ENCODE measurements at regions not wholly inside any gene's neighbourhood (a gene's known extent, or its start where the extent isn't known, plus 50 kb on each side); places are given as distances from the start of the nearest gene placed in this dataset.

DNA sequence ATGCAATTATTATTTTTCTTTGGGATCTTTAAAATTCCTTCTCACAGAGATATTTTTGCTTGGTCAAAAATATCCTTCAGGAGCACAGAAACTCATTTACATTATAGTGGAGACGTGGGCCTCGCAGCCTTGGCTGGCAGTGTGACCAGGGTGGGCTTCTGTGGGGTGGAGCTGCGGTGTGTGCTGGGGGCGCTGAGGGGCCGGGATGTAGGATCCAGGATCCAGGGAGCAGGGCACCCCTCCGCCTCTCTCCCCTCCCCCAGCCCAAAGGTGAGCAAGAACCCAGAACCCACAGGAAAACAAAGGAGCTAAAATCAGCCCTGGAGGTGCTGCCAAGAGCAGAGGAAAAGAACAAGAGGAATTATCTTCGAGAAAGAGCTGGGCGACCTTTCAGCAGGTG is 79.1 kb upstream of the OLFM1 start:
- no peak for DNase-seq

DNA sequence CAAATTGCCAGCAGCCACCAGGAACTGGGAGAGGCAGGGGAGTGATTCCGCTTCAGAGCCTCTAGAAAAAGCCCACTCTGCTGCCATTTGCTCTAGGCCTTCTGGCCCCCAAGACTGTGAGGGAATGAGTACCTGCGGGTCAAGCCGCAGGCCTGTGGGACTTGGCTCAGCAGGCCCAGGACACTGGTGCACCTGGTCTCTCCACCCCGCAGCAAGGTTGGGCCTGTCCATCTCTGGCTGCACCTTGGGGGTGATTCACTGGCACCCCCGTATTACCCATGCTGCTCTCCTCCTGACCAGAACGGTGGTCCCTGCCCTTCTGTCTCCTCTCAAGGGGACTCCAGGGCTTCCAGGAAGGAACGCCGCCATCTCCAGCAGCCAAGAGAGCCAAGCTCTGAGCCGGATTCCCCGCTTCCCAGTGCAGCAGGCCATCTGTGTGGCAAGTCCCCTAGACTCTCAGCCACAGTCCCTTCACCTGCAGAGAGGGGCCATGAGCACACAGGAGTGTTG is 78.4 kb upstream of the OLFM1 start:
- DNase-seq: no peak

DNA sequence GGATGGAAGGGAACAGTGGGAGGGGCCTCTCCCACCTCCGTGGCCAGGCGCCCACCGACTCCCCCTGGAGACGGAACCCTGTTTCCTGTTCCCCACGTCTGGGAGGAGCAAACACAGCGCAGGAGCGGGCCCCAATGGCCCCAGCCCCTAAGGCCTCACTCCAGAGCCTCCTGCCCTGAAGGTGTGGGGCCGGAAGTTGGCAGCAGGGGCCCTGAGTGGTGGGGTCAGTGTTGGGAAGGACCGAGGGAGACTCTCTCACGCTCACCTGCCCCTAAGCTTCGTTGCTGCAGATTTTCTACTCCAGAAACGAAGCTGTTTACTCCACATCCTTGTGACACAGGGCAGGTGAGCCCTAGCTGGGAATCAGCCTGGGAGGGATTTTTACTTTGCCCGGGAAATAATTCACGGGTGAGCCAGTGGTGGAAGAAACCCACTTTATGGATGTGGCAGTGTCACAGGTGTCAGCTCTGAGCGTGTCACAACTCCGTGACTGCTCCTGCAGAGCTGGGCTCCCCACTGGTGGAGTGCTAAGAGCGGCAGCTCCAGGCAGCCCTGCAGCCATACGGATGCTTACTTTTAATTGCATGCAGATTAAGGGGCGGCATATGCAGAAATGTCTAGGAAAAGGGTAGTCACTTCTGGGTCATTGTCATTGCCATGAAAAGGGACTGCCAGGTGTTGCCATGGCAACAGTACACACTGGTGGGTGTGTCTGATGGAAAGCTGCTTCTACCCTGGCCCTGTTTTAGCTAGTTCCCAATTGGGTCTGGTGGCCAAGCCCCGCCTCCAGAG is 77.5 kb upstream of the OLFM1 start:
- DNase-seq: no peak

DNA sequence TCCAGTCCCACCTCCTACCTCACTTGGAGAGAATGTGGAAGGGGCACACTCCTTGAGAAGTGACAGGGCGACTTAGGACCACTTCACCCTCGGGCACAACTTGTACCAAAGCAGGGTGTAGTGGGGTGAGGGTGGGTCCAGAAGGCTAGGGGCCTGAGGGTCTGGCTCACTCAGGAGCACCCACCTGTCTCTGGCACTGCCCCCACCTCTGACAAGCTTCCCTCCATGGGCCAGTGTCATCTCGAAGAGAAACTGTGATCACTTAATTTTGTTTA is 76.9 kb upstream of the OLFM1 start:
- DNase-seq: no peak

DNA sequence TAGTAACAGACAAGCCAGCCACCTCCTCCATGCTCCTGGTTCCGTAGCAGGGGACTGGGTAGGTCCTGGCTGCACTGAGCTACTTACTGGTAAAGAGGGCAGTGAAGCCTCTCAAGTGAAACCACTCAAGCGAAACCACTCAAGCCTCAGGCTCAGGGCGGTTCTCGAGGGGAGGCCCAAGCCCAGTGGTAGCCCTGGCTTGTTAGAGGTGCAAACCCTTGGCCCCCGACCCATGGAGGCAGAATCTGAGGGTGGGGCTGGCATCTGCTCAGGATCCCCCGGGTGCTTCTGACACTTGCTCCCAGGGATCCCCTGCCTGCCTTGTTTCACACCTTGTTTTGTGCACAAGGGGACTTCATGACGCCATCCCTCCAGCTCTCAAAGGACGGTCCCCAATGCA is 76.5 kb upstream of the OLFM1 start:
- peak; percentile 5 for DNase-seq

DNA sequence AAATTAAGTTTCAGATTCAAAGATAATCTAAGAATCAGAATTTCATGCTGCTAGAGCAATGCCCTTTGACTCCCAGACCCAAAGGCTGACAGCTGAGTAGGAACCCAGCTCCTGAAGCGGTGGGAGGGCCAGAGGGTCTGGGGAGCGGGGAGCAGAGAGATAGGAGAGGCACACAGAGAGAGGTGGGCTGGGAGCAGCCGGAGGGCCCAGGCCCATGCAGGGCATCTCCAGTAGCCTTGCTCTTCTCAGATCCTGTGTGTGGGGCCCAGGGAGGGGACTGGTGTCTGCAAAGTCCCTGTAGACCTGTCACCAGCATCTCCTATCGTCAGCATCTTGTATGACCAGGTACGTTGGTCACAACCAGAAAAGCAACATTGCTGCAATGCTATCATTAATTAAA is 75.3 kb upstream of the OLFM1 start:
- DNase-seq: no peak

DNA sequence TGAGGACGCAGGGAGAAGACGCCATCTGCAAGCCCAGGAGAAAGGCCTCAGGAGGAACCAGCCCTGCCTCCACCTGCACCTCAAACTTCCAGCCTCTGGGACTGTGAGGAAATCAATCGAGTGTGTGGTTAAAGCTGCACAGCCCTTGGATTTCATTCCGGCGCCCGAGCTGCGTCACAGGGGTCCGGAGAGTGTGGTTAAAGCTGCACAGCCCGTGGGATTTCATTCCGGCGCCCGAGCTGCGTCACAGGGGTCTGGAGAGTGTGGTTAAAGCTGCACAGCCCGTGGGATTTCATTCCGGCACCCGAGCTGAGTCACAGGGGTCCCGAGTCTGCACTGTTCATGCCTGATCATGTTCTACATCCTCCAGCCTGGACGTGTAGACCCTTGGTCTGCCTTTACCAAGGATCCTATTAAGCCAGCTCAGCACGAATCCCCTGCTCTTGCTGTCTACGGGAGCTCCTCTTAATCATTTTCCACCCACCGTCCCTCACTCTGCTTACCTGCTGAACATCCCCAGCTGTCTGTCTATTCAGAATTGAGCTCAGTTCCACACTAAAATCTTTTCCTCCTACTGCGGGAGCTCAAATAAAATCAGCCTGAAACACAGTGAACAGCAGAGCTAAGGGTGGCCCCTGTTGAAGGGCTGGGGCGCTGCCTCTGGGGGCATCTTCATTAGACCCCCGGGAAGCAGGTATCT is 73.0 kb upstream of the OLFM1 start:
- no peak for DNase-seq

DNA sequence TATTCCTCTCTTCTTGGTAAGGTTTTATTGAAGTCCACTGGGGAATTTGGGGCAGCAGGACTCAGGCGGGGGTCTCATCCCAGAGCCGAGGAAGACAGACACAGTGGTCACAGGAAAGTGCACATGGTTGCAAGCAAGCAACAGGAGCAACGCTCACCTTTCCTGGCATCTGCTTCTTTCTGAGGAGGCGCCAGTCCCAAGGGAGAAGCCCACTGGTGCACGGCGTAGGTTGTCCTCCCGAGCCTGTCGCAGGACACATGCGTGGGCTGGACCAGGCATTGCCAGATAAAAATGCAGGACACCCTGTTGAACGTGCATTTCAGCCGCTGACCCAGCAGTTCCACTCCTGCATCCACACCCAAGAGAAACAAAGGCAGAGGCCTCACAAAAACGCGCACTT is 72.4 kb upstream of the OLFM1 start:
- DNase-seq: no peak

DNA sequence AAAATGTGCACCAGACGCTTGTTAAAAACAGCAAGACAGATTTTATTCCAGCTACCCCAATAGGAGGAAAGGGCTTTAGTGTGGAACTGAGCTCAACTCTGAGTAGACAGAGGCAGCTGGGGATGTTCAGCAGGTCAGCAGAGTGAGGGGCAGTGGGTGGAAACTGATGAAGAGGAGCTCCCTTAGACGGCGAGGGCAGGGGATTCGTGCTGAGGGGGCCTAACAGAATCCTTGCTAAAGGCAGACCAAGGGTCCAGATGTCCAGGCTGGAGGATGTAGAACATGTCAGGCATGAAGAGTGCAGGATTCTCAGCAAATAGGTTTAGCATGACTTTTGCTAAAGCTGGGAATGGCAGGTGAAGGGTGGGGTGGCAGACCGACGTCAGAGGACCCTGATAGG is 71.9 kb upstream of the OLFM1 start:
- DNase-seq: no peak

DNA sequence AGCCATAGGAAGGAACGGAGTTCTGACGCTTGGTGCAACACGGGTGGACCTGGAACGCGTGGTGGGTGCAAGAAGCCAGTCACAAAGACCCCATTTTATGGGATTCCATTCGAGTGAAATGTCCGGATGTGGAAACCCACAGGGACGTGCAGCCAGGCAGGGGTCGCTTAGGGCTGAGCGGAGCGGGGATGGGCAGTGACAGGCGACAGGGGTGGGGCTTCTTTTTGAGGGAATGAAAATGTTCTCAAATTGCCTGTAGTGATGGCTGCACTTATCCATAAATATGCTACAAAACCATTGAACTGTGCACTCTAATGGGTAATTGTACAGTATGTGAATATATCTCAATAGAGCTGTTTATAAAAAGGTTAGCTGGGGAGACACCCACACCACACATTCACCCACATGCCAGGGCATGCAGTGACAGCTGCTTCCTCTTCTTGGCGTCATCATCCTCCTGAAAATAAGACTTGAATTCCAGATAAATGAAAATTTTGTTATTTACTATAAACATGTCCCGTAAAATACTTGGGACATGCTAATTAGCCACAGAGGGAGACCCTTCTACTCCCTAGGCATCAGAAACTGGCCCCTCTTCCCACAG is 71.3 kb upstream of the OLFM1 start:
- no peak for DNase-seq

DNA sequence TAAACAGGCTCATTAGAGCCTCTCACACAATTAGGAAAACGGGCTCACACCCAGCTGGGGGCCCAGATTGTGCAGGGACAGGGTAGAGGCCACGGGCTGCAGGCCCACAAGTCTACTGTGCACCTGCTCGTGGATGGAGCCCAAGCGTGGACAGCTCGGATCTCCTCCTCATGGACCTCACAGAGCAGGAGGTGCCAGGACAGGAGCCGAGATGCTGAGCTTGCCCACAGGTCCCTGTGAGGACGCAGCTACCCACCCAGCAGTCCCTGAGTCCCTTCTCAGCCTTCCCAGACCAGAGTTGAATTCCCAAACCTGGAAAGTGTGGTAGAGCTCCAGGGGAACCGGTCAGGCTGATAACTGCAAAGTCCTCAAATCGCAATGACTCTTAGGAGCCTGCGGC is 70.6 kb upstream of the OLFM1 start:
- DNase-seq: no peak

DNA sequence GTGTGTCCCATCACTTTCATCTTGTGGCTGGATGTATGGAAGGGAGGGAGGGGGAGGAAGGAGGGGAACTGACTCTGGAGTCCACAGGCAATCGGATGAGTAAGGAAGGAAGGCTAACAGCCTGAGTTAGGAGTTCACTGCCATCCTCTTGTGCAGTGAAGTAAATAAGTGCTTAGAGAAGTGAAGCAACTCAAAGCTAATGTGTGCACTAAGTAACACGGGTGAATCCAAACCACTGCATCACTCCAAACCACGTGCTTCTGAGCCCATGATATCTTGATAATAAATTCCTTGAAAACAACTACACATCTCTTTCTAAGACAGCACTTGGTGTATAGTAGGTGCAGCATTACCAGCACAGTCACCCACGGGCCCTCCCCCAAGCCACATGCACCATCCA is 69.6 kb upstream of the OLFM1 start:
- DNase-seq: no peak

DNA sequence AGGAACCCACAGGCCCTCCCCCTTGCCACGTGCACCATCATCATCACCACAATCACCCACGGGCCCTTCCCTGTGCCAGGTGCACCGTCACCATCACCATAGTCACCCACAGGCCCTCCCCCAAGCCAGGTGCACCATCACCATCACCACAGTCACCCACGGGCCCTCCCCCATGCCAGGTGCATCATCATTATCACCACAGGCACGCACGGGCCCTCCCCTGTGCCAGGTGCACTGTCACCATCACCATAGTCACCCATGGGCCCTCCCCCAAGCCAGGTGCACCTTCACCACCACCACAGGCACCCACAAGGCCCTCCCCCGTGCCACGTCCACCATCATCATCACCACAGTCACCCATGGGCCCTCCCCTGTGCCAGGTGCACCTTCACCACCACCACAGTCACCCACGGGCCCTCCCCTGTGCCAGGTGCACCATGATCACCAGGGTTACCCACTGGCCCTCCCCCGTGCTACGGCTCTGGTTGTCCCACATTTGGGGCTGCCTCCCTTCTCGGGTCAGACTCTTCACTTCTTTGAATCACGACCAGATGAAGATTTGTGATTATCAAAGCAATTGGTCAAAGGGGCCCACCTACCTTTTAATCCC is 69.1 kb upstream of the OLFM1 start:
- no peak for DNase-seq

DNA sequence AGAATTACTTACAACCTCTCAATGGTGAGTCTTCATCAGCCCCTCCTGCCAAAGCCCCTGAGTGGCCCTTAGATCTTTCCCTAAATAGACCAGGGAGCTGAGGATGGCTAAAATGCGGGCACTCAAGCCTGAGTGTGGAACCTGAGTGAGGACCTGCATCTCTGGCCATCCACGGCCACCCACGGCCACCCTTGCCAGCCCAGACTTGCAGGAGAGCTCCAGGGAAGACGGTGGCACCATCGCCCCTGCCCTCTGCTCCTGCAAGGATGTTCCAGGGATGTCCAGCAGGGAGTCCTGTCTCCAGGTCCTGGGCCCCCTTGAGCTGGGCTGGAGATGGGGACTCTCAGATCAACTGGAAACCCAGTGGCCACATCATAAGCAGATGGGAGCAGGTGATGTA is 68.2 kb upstream of the OLFM1 start:
- no peak for DNase-seq

DNA sequence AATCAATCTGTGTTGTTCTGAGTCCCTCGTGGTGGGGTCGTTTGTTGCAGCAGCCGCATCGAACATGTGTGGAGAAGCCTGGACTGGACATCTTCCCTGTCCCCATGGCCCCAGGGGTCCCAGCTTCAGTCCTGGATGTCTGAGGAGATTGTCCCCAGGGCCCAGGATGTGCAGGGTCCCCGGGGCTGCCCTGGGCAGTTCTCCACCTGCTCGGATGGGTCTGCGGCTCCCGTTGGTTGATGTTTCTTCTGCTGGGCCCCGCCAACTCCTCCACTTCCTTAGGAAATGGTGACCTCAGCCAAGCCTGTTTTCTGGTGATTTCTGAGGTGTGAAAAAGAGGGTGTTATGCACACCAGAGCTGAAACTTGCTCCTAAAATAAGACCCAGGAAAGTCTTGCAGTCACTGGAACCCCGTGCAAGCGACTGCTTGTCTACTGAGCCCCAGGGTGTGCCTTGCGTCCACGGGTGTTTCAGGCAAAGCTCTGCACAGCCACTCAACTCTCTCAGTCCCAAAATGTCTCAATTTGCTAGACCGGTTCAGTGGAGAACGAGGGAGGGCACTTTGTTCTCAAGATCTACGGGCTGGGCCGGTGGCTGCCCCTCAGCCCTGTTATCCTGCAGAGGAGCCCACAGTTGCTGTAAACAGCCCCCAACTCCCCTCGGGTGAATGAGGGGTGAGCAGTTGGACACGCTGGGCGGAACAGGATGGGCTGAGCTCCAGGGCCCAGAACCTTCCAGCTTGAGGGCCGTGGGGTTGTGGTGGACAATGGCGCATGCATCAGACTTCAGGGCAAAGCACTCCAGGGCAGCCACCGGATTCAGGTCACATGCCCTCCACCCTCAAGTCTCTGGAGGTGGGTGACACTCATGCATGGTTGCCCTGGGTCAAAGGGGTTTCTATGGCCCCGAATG is 66.7 kb upstream of the OLFM1 start:
- no peak for DNase-seq

DNA sequence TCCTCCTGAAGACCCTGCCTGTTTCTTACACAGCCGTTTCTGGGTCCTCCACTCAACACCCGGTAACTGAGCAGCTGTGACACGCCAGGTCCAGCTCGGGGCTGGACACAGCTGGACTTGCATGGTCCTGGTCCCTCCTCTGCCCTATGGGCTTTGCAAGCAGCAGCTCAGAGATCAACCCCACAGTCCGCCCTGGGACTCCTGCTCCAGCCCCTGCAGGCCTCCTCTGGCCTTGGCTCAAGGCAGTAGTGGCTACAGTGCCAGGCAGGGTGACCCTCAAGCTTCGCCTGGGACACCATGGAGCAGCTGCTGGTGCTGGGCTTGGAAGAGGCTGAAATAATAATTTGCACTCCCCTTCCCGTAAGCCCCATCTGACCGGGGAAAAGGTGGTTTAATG is 66.1 kb upstream of the OLFM1 start:
- no peak for DNase-seq

DNA sequence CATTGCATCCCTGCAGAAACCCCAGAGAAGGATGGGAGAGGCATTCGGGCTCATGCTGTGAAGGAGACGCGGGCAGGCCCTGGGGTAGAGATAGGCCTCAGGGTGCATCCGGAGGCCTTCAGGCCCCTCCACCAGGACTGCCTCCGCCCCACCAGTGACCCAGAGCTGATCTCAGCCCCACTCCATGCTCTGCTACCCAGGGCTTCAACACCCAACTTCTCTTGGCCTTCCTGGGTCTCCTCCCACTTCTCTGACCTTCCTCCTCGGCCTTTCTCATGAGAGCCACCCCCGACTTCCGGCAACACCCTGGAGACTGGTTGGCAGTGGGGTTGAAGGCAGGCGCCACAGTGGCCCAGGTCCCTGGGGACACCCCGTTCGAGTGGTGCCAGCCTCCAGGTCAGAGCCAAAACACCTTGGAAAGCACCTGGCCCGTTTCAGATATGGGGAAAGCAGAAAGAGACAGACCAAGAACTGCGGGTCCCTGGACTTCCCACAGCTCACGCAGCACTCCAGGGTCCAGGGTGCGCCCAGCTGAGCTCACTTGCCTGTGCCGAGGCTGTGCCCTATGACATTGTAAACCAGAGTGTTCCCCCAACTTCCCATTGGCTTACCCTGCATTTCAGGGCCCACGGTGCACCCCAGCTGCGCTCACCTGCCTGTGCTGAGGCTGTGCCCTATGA is 65.1 kb upstream of the OLFM1 start:
- no peak for DNase-seq

DNA sequence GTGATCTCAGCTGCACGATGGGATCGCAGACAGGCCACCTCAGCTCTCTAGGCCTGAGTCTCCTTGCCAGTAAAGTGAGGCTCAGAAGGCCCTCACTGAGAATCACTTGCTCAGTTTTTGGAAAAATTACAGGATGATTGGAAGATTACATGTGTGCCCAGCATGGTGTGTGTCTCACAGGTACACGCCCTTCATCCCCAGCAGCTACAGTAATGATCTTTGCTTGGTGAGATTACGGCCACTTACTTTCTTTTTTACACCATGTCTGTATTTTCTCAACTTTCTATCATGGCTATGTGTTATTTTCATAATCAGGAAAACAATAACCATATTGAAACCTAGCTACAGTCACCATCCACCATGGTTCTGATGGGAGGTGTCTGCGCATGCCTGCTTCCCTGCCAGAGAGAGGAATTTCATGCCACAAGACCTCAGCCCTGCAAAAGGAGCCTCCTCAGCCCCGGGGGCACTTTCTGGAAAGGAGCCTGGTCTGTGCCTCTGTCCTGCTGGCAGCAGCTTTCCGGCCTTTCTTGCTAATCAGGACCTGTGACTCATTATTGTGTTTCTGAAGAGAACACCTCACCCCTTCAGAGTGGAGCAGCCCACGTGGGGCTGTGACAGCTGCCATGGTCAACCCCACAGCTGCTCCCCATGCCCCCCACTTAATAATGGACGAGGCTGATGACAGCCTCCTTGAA is 64.2 kb upstream of the OLFM1 start:
- DNase-seq: no peak

DNA sequence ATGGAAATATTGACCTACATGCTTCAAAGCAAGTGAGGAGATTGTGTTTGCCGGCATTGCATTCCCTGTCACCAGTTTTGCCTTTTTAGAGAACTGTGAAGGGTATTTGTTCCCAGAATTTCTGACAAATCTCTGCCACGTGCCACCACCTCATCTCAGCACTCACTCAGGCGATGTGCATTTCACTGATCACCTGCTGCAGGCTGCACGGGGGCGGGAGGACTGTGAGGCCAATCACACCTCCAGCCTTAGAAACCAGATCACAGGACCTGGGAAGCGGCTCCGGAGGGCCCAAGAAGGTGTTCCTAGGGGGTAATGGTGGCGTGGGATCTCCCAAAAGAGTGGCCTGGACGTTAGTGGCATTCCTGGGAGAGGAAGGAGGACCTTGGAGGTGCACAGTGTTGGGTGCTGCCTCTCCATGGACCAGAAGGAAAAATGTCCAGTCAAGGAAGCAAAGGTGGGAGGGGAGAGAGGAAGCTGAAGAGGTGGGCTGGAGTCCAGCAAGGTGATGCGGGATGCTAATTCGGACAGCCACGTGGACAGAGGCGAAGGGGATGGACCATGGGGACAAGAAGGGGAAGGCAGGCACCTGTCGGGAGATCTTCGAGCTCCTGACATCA is 63.6 kb upstream of the OLFM1 start:
- DNase-seq: no peak

DNA sequence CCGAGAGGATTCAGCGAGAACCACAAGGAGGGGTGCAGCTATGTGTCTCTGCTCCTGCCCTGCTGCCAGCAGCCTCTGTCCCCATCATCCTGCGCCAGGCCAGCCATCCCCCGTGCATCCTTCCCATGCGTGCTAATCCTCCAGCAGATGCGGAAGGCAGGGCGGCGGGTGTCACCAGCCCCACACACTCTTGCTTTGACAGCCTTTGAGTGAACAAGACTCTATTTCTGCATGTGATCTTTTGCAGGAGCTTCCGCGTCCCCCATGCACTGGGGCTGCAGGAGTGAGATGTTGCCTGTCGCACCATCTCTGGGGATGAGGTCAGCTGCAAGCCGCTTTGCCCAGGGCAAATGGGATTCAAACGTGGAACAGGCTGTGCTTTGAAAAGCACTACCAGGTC is 58.0 kb upstream of the OLFM1 start:
- DNase-seq: no peak

Measured in renal pelvis (tissue), 1 donor.